HG03571 (cell line): ENCODE measurements at regions not wholly inside any gene's neighbourhood (a gene's known extent, or its start where the extent isn't known, plus 50 kb on each side); places are given as distances from the start of the nearest gene placed in this dataset.

Source experiments
- ATAC-seq: cut with Tn5 transposase; IDR thresholded peaks from one replicate; pipeline ENCODE4 v1.9.1; 2021; ENCODE audit not compliant: unreplicated experiment

- no peak for ATAC-seq
Measured at GRCh38 chr6:105991561-105992314, 94.4 kb upstream of the PRDM1 start.

- ATAC-seq: no peak
Measured at GRCh38 chr6:105990151-105990550, 96.0 kb upstream of the PRDM1 start.

- no peak for ATAC-seq
Measured at GRCh38 chr6:105988812-105989577, 97.1 kb upstream of the PRDM1 start.

- ATAC-seq: no peak
Measured at GRCh38 chr6:105988321-105988720, 97.8 kb upstream of the PRDM1 start.

- no peak for ATAC-seq
Measured at GRCh38 chr6:105987516-105987915, 98.6 kb upstream of the PRDM1 start.

GRCh38 chr6:105986998-105987397 is 99.1 kb upstream of the PRDM1 start:
- ATAC-seq: no peak

- no peak for ATAC-seq
Measured at GRCh38 chr6:105985816-105986632, 100.1 kb upstream of the PRDM1 start.

- ATAC-seq: no peak
Measured at GRCh38 chr6:105985098-105985815, 100.9 kb upstream of the PRDM1 start.

- ATAC-seq: no peak
Measured at GRCh38 chr6:105983763-105984162, 102.4 kb upstream of the PRDM1 start.

GRCh38 chr6:105982761-105983540 is 103.2 kb upstream of the PRDM1 start:
- ATAC-seq: no peak

- no peak for ATAC-seq
Measured at GRCh38 chr6:105981888-105982358, 104.2 kb upstream of the PRDM1 start.

- ATAC-seq: no peak
Measured at GRCh38 chr6:105981002-105981887, 104.9 kb upstream of the PRDM1 start.

GRCh38 chr6:105978974-105979373 is 107.2 kb upstream of the PRDM1 start:
- ATAC-seq: no peak

GRCh38 chr6:105977934-105978504 is 108.1 kb upstream of the PRDM1 start:
- ATAC-seq: no peak

GRCh38 chr6:105974986-105975385 is 111.2 kb upstream of the PRDM1 start:
- ATAC-seq: no peak

- ATAC-seq: no peak
Measured at GRCh38 chr6:105972440-105972839, 113.7 kb upstream of the PRDM1 start.

GRCh38 chr6:105968603-105969333 is 117.4 kb upstream of the PRDM1 start:
- no peak for ATAC-seq
